Omental fat pad (tissue), 3 donors: ENCODE measurements at regions not wholly inside any gene's neighbourhood (a gene's known extent, or its start where the extent isn't known, plus 50 kb on each side); places are given as distances from the start of the nearest gene placed in this dataset.
"Not testable (repeated sequence)": the region's sequence is repeated elsewhere in the genome, so short reads cannot be mapped to it uniquely, and the experiment has no call there.

Experiments
- ATAC-seq: fragments of 150-250 bp; one replicate; pipeline ENCODE4 v1.9.1; 2016; ENCODE audit warnings: mild to moderate bottlenecking, moderate library complexity; ENCODE audit not compliant: low FRiP score
- DNase-seq: peaks from one replicate; pipeline ENCODE4 v3.0.0-alpha.2; 2019; ENCODE audit warnings: low spot score
- TF ChIP-seq, protein P1 (sequence below), 3 donors: fragments of 450-650 bp; IDR thresholded peaks; one replicate each; pipeline ENCODE4 v1.5.1; 2016 to 2017; ENCODE audit warnings: antibody characterized with exemption in 3 of 3, mild to moderate bottlenecking in 3 of 3, moderate library complexity in 2 of 3

DNA sequence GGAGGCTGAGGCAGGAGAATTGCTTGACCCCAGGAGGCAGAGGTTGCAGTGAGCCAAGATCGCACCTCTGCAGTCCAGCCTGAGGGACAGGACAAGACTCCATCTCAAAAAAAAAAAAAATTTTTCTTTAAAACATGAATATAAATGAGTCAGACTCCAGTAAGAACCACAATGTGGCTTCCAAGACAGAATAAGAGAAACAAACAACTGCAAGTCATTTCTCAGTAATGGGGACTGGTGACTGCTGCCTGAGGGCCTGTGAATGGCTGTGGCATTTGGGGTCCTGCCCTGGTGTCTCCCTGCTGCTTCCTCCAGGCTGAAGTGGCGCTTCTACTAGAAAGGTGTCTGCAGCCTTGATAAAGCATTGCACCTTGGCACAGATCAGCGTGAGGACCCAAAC lies 113.8 kb upstream of the FAM240B start:
- ATAC-seq, DNase-seq: not testable (repeated sequence)

DNA sequence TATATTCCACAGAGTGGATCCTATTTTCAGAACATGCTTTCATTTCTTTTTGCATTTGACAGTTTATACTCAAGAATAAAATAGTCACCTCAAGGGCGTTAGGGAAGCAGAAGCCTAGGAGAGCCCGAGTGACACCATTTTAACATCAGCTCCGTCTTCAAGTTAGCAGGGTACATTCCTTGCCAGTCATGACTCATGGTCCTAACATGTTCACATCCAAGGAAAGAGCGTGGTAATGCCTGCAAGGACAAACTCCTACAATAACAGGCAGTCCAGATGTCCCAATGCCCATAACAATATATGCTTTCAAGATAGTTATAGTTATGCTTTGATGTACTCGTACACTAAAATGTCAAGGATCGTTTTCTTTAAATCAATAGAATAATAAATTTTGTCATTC lies 93.9 kb upstream of the FAM240B start:
- ATAC-seq, DNase-seq: not testable (repeated sequence)

DNA sequence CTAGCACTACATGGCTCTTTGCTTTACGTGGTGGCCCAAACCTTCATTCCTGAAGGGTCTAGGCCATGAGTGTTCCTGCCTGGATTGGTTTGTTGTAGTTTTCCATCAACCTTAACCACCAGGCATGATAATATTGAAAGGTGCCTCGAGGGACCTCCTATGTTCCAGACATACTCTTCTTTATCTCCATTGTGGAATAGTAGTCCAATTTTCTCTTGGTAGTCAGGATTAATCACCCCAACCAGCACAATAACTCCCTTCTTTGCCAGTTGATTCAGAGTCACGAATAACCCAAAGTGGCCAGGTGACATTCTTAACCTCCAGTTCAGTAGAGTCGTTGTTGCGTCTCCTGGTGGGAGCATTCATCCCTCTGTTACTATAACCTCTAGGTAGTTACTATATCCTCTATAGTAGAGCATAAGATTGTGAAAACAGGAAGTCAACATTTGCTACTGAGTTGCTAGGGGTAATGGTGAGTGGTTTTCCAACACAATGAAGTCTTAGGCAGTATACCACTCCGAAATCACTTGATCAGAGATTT lies 88.1 kb upstream of the FAM240B start:
- not testable (repeated sequence) for DNase-seq, ATAC-seq

DNA sequence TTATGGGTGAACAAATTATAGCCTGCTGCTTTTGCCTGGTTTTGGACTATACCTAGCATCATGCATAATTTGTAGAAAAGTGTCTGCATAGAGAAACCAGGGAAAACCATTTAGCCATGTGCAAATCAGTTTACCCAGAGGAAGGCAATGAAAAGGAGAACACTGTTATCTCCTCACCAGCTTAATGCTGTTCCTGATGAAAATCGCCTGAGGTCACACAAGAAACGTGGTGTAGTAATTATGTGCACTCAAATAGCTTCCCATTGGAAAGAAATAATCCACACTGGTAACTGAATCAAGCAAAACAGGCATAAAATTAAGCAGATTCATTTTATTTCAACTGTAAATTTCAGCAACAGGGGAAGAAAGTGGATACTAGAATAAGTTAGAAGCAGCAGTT lies 51.7 kb upstream of the FAM240B start:
- no peak for DNase-seq
- no peak for ATAC-seq
- TF ChIP-seq, protein P1, sequence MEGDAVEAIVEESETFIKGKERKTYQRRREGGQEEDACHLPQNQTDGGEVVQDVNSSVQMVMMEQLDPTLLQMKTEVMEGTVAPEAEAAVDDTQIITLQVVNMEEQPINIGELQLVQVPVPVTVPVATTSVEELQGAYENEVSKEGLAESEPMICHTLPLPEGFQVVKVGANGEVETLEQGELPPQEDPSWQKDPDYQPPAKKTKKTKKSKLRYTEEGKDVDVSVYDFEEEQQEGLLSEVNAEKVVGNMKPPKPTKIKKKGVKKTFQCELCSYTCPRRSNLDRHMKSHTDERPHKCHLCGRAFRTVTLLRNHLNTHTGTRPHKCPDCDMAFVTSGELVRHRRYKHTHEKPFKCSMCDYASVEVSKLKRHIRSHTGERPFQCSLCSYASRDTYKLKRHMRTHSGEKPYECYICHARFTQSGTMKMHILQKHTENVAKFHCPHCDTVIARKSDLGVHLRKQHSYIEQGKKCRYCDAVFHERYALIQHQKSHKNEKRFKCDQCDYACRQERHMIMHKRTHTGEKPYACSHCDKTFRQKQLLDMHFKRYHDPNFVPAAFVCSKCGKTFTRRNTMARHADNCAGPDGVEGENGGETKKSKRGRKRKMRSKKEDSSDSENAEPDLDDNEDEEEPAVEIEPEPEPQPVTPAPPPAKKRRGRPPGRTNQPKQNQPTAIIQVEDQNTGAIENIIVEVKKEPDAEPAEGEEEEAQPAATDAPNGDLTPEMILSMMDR (IDR thresholded peaks at IDR 0.05), result no peak
